GM19452 (cell line): ENCODE measurements at regions not wholly inside any gene's neighbourhood (a gene's known extent, or its start where the extent isn't known, plus 50 kb on each side); places are given as distances from the start of the nearest gene placed in this dataset.

Experiments used
- ATAC-seq: cut with Tn5 transposase; IDR thresholded peaks from one replicate; pipeline ENCODE4 v1.9.1; 2021; ENCODE audit not compliant: unreplicated experiment

- ATAC-seq = no peak
Measured at GRCh38 chr21:38959692-38960061, 153.9 kb downstream of the ETS2 start.

GRCh38 chr21:38958940-38959691, 153.4 kb downstream of the ETS2 start:
- no peak for ATAC-seq

GRCh38 chr21:38958323-38958705, 152.6 kb downstream of the ETS2 start:
- ATAC-seq = no peak

GRCh38 chr21:38957575-38958322, 152.0 kb downstream of the ETS2 start:
- no peak for ATAC-seq

- ATAC-seq = no peak
Measured at GRCh38 chr21:38956856-38957571, 151.3 kb downstream of the ETS2 start.

- no peak for ATAC-seq
Measured at GRCh38 chr21:38956521-38956855, 150.8 kb downstream of the ETS2 start.

DNA sequence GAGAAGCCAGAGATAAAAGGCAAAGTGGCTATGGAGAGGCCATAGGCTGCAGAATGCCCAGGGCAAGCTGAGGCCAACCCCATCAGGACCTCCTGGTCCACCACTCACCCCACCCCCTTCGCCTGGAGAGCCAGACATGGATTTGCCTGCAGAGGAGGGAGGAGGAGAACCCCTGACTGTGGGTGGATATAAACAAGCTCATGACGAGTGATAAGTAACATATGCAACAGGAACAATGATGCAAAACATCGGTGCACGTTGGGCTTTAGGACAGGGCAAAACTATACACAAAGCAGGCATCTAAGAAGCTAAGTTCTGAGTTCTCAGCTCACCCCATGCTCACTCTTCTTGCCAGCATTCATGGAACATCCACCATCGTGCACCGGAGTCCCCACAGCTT, 150.3 kb downstream of the ETS2 start:
- no peak for ATAC-seq

DNA sequence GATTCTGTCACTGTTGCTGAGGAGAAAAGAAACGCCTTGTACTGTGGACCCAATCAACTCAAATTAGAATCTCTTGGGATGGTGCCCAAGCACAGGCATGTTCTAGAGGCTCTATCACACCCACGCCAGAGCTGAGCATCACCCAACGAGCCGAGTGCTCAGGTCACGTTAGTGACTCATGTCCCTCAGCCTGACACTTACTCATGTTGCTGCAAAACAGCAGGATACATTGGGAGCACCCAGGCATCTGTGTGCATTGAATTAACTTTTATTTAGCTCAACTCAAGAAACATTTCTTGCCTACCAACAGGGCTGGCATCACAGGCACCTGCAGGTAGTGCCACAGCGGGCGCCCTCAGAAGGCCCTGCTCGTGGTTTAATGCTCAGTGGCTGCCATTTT, 149.8 kb downstream of the ETS2 start:
- ATAC-seq = no peak

DNA sequence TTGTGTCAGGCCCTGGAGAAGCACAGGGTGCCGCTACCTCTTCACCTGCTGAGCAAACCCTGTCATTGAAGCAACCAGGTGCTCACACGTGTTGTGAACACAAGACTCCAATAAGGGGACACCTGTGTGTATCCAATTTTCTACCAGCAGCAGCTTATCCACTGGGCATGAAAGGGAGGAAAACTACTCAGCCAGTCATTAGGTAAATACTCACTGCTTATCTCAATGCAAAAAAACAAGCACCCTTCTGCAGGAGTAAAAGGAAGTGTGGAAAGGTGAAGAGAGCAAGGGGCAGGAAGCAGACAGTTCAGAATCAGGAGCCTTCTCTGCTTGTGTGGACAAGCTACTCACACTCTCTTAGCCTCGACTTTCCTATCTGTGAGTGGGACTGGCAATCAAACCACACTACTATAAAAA, 148.9 kb downstream of the ETS2 start:
- ATAC-seq = no peak

GRCh38 chr21:38953516-38953915, 147.8 kb downstream of the ETS2 start:
- ATAC-seq = no peak

GRCh38 chr21:38952890-38953289, 147.2 kb downstream of the ETS2 start:
- ATAC-seq = no peak

- no peak for ATAC-seq
Measured at GRCh38 chr21:38951095-38951730, 145.5 kb downstream of the ETS2 start.

DNA sequence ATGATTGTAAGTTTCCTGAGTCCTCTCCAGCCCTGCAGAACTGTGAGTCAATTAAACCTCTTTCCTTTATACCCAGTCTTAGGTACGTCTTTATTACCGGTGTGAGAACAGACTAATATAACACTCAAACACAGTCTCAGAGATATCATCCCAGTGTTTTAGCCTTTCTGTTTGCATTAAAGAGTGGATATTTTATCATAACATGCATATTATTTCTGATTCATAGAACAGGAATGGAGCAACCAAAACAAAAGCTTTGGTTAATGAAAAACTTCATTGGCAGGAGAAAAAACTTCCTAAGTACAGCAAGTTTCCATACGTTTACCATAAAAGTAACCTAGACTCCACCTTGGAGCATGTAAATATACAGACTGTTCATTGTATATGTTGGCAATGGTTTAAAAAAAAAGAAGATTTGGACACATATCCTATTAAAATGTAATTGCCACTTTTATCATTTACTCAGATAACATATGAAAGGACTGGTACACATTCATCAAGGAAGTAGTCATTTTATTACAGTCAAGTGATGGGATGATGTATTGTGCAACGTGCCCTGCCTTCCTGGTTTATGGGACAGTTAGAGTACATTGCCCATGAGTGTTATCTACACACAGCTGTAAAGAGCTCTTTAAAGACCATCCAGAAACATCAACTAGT, 144.8 kb downstream of the ETS2 start:
- ATAC-seq = no peak

DNA sequence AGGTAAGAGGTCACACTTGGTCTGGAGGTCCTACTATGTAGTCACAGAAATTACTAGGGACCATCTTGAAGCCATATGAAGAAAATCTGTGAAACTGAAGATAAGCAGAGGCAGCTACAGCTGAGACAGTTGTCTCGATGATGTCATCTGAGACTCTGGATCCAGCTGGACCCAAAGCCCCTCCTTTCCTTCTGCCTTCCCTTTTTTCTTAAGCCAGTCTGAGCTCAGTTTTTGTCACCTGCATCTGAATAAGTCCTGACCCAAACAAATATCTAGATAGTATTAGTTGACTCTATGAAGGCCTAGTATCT, 143.3 kb downstream of the ETS2 start:
- ATAC-seq = no peak

- ATAC-seq = no peak
Measured at GRCh38 chr21:38948377-38949069, 142.8 kb downstream of the ETS2 start.

DNA sequence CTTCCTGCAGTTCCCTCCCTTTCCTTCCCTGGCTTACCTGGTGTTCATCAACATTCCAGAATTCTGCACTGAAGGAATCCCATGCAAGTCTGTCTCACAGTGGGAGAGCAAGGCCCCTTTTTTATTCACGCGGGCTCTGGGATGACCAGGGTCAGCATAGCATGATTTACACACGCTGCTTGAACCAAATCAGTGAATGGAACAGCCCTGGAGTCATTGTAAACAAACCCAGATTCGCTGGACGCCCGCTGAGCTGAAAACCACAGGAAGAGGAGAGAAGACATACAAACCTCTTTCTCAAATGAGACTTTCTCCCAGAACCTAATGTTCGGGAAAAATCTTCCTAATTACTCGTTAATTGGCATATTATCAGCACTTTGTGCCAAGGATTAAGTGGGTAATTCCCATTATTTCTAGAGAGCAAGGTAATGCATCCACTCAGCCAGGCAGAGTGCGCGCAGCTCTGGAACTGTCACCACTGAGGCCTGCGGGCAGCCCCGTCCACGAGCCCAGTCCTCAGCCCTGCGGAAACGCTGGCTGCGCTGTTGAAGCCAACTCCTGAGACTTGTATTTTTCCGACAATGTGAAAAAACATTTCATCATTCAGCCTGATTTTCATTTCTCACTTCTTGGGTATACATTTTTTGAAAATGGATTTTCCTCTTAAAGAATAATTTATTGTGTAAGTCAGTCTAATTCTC, 140.0 kb downstream of the ETS2 start:
- ATAC-seq = no peak

DNA sequence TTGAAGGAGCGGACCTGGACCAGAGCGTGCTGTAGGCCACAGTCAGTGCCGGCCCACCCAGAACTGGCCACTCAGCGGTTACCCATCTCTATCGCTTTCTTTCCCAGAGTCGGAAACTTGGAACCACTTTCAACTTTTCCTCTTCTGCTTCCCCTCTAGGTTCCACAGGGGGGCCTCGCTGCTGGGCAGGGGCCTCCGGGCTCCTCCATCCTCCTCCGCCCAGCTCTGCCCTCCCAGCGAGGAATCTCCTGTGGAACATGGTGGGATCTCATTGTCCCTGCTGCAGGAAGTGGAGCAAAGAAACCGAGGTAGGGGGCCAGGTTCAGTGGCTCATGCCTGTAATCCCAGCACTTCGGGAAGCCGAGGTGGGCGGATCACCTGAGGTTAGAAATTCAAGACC, 139.2 kb downstream of the ETS2 start:
- no peak for ATAC-seq

- ATAC-seq = no peak
Measured at GRCh38 chr21:38944402-38944801, 138.7 kb downstream of the ETS2 start.

GRCh38 chr21:38942748-38943211, 137.1 kb downstream of the ETS2 start:
- no peak for ATAC-seq

DNA sequence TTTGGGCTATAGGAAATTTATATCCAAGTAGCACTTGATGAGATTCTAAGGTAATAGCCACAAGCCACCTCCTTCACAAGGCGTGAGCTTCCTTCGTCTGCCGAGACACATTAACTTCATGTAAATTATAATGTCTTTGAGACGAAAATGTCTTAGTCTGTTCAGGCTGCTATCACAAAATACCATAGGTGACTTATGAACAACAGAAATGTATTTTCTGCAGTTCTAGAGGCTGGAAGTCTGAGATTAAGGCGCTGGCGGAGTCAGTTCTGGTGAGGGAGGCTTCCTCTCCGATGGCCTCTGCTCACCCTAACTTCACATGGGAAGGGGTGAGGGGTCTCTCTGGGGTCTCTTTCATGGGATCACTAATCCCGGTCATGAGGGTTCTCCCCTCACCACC, 133.0 kb downstream of the ETS2 start:
- ATAC-seq = no peak
